Stimulated activated CD8-positive, alpha-beta memory T cell treated with anti-CD3 and anti-CD28 coated beads, Interleukin-7, amount 100 ng/mL, for 4 hours (primary cell): ENCODE measurements at regions not wholly inside any gene's neighbourhood (a gene's known extent, or its start where the extent isn't known, plus 50 kb on each side); places are given as distances from the start of the nearest gene placed in this dataset.
"Not testable (repeated sequence)": the region's sequence is repeated elsewhere in the genome, so short reads cannot be mapped to it uniquely, and the experiment has no call there.

Experiments used
- DNase-seq, 2 donors: peaks; one replicate each; pipeline ENCODE4 v3.0.0-alpha.2; 2020; ENCODE audit warnings: low read depth in 2 of 2

DNA sequence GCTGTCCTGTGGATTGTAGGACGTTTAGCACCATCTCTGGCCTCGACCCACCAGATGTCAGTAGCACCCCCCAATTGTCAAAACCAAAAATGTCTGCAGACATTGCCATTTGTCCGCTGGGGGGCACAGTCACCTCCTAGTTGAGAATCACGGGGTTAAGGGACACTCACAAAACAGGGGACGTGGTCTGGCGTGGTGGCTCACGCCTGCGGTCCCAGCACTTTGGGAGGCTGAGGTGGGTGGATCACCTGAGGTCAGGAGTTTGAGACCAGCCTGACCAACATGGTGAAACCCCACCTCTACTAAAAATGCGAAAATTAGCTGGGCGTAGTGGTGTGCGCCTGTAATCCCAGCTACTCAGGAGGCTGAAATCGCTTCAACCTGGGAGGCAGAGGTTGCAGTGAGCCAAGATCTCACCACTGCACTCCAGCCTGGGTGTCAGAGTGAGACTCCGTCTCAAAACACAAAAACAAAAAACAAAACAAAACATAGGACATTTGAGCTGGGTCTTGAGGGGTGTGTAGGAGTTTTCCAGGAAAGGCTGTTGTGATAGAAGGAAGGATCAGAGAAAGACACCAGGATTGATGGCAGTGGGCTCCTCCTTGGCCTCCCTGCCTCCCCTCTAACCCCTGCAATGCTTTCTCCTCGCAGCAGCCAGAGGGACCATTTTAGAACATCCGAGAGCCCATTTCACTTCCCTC is 171.8 kb upstream of the GSE1 start:
- DNase-seq = no peak

DNA sequence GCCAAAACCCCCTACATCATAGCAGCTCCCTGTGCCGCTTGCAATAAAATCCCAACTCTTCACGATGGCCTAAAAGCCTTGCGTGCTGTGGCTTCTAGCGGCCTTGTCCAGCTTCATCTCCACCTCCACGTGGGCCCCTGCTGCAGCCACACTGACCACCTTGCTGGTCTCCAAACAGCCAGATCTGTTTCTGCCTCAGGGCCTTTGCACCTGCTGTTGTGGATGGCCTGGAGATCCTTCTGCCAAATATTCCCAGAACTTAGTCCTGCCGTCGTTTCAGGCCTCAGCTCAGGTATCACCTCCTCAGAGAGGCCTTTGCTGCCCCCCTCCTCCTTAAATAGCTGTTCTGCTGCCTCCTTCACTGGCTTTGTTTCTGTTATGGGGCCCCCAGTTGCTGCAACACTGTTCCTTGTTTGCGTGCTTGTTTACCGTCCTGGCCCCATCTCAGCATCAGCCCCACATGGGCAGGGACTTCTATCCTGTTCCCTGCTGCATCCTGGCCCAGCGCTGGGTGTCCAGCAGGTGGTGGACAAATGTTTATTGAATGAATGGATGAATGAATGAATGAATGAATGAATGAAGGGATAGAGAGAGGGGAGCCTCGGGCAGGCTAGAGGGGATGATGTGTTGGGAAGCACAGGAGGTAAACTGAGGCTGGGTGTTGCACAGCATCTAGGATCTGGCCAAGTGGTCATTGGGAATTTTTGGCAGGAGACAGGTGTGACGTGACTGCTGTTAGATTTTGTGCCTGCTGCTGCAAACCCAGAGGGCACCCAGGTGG is 171.0 kb upstream of the GSE1 start:
- DNase-seq = no peak

DNA sequence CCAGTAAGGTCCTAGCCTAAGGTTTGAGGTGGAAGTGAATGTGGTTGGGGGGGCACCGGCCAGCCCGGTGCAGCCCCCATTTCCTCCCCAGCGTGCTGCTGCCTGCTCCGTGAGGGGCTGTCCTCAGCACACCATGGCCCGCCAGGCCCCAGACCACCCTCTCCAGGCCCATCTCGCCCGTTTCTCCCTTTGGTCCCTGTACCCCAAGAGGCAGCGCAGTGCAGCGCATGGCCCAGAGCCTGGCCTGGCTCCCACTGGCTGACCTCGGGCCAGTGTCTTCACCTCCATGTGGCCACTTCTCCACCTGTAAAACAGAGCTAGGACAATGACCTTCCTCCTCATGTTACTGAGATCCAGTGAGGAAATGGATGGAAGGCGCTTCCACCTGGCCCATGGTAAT is 170.0 kb upstream of the GSE1 start:
- no peak for DNase-seq

DNA sequence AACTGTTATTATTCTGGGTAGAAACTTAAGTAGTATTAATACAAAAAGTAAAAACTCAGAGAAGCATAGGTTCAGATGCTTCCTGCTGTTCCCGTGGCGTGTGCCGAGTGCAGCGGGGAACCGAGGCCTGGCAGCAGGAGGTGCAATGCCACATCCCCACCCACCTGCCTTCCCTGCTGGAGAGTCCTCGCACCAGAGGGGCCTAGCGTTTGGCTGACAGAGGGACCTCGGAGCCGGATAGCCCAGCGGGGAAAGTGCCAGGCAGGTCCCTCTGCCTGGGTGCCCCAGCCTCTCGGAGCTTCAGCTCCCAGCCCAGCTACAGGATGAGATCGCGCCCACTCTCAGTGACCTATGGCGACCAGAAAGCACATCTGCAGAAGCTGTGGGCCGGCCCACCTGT is 169.6 kb upstream of the GSE1 start:
- no peak for DNase-seq

DNA sequence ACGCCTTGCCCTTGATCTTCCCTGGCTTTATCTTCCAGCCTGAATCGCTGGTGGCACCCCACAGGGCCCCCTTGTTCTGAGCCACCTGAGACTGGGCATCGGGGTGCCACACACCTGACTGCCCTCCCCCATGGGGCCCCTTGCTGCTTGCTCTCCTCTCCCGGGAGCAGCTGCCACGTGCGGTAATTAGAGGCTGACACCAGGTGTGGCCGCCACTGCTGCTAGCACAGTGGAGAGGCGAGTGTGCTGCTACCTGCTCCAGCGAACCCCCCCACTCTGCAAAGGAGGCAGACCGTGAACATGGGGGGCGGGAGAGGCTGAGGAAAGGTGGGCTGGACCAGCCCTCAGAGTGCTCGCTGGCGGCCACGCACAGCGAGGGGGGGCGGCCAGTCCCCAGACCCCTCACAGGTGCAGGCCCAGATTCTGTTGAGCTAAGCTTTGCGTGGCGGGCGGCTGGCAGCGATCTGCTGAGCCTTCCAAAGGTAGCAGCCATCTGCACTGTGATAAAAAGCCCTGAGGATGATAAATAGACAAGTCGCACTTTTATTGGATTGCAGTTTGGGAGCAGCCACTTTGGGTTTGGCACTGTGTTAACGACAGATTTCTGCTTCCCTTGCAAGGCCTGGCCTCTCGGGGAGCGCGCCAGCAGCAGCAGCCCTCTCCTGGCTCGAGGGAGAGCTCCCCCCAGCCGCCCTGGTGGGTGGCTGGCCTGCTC is 167.9 kb upstream of the GSE1 start:
- DNase-seq = no peak

DNA sequence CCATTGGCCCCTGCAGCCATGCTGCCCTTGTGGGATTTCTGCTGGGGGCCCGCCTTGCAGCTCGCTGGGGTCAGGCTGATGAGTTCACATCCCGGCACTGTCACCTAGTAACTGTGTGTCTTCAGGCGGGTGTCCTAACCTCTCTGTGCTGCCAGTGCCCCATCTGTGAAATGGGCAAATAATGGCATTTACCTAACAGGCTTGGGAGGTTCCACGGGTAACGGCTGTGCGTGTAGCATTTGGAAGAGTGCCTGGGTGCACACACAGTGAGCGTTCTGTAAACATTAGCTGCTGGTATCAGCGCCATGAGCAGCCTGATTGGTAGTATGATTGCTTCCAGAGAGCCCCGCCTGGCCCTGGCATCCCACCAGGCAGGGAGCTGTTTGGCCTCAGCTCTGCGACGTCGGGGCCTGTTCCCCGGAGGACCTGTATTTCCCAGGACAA is 167.3 kb upstream of the GSE1 start:
- DNase-seq = no peak

DNA sequence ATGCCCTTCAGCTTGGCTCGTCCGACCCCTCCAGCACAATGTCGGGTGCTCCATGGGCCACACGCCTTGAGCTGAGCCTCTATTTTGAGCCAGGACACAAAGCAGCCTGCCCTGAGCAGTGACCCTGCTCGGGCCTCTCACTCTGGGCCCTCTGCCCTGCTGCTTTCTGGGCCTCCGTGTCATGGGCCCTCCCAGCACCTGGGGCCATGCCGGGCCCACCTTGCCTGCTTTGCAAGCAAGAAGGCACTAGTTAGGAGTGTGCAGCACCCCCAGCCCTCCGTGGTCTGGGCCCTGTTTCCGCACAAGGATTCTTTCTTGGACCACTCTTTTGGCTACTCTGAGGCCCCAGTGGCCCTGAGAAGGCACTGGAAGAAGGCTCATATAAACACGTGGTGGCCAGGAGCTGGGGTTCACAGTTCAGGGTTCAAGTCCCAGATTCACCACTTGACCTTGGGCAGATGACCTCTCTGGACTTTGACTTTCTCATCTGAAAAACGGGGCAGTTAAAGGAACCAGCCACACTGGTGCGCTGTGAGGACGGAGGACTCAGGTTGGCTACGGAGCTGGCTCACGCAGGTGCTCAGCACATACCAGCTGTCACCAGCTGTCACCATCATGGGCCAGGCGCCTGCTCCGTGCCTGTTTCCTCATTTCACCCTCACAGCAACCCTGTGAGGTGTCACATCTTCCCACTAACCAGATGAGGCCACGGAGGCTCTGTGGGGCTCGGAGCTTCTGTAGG is 166.0 kb upstream of the GSE1 start:
- no peak for DNase-seq

DNA sequence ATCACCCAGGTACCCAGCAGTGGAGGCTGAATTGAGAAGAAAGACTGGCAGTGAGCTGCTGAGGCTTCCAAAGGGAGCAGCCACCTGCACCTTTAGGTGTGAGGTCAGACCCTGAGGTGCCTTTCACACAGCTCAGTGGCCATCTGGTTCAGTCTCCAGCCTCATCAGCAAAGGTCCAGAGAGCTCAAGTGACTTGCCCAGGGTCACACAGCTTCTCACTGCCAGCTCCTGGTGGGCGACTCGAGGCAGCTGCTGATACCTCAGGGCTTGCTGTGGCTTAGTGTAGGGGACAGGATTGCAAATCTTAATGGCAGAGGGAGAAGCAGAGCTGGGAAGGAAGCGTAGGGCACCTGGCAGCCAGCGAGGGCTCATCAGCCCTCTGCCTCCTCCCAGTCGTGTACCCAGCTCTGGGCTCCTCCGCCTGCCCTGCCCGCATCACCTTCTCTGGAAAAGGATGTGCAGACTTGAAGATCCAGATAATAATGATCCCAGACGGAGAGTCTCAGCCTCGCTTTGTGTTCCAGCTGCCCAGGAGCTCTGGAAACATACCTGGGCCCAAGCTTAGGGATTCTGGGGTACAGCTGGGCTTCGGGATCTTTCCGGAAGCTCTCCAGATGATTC is 165.3 kb upstream of the GSE1 start:
- DNase-seq = no peak

DNA sequence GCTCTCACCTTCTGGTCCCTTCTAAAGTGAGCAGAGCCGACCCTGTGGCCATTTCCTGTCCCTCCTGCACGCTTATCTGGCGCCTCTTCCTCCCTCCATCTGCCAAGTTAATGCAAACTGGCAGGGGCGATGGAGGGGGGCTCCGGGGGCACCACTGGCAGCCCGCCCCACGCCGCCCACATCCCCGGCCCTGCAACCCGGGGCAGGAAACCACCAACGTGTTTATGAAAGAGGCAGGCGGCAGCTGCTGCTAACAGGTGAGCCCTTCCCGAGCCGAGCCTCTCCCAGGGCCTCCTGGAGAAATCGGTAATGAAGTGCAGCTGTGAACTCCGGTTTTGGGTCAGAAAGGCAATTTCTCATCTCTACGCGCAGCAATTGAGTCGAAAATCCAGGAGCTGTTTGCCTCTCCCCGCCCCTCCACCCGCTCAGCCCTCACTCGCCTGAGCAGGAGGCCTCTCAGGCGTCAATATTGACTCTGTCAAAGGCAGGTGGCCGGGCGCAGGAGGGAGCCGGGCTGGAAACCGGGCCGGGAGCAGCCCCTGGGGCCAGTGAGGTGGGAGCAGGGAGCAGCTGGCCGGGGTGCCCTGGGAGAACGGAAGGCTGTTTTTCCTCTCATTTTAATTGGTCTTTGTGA is 164.4 kb upstream of the GSE1 start:
- DNase-seq = peak in 1 of 2 donors; percentile 36

DNA sequence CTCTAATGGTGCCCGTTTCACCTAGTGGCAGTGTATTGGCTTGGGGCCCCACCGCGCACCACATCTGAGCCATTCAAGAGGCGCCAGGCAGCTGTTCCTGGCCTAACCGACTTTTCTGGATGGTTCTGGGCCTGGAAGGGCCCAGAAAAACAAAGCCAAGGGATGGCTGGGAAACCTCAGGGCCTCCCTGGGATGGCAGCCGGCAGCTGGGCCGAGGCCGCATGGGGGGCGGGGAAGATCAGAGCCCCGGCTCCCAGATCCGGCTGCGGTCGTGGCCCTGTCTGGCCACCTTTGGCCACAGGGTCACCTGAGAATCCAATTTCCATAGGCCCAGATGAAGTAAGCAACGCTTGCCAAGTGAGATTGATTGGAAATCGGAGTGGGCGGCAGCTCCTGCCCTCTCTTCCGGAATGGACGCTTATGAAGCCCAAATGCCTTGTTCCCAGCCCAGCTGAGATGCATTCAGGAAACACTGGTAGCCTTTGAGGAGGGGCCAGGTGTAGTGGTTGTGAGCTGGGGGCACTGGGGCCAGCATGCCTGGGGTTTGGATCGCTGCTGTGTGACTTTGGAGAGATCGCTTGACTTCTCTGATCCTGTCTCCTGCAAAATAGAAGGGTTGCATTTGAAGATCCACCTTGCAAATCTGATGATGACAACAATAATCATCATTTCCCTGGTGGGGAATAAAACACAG is 163.8 kb upstream of the GSE1 start:
- DNase-seq = no peak

DNA sequence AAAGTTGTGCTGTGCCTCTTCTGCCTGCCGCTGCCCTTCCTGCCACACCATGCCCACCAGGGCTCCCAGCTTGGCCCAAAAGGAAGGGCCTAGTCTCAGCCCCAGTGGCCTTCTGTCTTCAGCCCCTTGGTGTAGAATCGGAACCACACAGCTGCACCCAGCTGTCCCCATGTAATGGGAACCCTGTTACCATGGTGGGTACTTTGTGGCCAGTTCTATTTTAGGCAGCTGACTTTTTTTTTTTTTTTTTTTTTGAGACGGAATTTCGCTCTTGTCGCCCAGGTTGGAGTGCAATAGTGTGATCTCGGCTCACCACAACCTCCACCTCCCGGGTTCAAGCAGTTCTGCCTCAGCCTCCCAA is 163.3 kb upstream of the GSE1 start:
- no peak for DNase-seq

DNA sequence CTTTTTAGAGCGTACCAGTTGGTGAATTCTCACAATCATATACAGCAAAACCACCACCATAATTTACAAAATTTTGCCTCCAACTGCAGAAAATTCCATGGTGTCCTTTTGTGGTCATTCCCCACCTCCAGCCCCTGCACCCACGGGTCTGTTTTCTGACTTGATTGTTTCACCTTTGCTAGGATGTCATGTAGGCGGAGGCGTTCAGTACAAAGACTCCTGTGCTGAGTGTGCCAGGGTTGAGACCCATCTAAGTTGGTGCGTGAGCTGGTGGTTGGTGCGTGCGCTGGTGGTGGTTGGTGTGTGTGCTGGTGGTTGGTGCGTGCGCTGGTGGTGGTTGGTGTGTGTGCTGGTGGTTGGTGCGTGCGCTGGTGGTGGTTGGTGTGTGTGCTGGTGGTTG is 162.0 kb upstream of the GSE1 start:
- DNase-seq = not testable (repeated sequence)

DNA sequence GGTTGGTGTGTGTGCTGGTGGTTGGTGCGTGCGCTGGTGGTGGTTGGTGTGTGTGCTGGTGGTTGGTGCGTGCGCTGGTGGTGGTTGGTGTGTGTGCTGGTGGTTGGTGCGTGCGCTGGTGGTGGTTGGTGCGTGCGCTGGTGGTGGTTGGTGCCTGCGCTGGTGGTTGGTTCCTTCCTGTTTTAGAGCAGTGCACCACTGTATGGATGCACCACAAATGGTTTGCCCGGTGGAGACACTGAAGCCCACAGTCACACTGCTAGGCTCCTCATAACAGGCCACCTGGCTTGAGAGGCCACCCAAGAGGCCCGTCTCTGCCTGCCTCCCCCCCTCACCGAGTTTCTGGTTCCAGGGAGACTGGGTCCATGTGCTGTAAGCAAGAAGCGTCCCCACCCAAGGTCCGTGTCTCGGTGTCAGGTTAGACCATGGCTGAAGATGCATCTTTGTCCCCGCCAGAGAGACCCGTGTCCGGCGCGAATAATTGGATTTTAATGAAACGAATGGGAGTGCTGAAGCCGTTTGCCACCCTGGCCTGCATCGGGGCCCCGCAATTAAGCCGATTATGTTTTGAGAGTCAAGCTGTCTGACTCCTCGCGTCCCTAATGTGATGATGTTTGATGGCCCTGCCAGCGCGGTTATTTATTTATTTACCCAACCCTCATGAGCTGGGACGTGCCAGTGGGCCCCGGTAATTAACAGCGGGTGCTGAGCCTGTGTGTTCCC is 161.3 kb upstream of the GSE1 start:
- no peak for DNase-seq

DNA sequence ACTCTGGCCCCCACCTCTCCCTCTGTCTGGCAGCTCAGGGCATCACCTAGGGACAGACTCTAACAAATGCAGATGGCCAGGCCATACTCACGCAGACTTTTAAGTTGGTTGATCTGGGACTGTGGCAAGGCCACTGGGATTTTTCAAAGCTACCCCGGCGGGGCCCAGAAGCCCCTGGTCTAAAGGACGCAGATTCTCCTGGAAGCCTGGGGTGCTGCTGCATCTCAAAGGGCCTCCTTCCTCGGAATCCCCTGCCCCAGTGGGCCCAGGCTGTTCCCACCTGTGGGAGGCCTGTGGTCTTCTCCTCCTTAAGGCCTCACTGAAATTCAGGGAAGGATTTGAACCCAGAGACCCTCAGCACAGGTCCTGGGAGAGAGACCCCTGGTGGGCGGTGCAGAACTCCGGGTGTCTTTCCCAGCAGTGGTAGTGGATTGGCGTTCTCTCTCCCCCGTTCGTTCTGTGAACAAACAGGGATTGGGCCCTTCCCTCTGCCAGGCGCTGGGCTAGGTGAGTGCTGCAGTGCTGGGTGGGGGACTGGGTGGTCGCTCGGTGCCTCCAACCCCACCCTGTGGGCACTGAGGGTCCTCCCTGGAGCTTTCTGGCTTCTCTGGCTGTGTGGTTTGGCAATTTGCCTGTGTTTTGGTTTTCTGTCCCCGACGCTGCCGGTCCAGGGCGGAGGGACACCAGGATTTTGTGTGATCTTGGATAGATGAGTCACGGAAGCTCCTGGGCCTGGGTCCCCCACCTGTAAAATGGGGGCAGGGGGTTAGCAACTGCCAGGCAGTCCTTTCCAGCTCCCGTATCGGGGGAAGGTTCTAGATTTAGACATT is 160.5 kb upstream of the GSE1 start:
- DNase-seq = no peak

DNA sequence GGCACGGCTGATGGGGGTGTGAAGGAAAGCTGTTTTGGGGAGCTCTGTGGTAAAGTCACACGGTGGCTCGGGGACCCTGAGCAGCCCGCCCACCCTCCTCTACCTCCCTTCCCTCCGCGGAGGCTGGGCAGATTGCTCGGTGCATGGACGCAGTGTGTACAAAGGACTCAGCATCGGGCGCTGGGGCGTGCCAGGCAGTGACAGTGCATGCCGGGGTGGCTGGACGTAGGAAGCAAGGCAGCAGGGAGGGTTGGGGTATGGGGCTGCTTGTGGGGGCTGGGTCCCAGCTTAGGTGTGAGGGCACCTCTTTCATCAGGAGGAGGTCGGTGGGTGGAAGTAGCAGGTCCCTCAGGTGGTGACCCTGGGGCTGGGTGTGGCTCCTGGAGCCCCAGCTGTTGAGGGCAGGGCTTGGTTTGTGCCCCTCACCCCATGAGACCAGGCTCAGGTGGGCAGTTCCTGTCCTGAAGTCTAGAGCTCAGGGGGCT is 159.9 kb upstream of the GSE1 start:
- no peak for DNase-seq

DNA sequence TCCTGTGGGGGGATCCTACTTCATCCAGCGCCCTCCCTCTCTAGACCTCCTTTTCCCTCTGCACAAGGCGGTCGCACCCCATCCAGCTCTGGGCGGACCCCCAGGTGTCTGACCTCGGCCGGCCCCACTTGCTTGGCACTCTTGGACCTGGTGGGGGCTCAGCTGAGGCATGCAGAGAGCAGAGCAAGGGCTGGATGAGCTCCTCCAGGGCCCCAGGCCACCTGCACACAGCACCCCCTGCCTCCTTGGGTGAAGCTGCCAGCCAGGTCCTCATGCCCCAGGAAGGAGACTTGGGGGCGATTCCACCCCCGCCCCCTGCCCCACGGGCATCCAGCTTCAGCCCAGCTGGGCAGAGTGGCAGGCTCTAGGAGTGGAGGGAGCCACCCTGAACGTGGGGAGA is 159.4 kb upstream of the GSE1 start:
- DNase-seq = no peak

DNA sequence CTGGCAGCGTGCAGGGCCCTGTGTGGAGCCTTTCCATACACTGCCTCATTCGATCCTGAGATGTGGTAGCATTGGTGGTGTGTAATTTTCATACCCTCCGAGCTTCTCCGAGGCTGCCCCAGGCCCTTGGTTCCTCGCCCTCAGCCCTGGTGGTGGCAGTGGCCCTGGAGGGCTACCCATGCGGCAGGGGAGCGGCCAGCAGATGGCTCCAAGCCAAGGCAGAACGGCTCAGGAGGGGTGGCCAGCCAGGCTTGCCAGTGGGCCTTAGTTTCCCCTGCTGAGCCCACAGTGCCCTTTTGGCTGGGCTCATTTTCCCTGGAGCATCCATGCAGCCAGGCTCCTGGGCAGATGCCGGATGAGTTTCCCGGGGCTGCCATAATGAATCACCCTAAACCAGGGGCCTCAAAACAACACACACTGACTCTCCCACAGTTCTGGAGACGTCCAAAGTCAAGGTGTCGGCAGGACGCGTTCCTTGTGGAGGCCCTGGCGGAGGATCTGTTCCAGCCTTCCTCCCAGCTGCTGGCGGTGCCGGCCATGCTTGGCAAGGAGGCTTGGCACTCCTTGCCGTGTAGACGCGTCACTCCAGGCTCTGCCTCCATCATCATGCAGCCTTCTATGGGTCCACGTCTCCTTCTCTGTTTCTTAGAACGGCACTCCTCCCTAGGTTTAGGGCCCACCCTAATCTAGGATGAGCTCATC is 158.8 kb upstream of the GSE1 start:
- DNase-seq = no peak

DNA sequence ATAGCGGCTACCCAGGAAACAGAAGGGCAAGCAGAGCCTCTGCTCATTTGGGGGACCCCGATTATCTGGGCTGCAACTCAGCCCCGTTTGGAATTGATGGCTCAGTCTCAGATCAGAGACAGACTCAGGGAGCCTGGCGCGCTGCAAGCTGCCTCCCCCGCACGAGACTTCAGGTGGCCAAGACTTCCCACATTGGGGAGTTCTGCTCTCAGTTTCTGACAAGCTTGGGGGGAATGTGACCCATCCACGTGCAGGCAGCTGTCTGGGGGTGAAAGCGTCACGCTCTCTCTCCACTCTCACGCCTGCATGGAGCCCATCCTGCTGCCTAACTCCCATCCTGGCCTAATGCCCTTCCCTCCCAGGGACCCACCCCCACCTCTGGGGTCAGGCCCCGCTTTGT is 157.6 kb upstream of the GSE1 start:
- DNase-seq = no peak
